Upper lobe of left lung (tissue), 6 donors: ENCODE measurements at regions not wholly inside any gene's neighbourhood (a gene's known extent, or its start where the extent isn't known, plus 50 kb on each side); places are given as distances from the start of the nearest gene placed in this dataset.

Source experiments
- ATAC-seq, 2 donors: fragments of 200-7000 bp; cut with Tn5 transposase; one replicate each; pipeline ENCODE4 v1.9.1; 2022; ENCODE audit warnings: mild to moderate bottlenecking in 2 of 2, moderate library complexity in 2 of 2; ENCODE audit not compliant: low FRiP score in 2 of 2
- DNase-seq, 2 donors: peaks; one replicate each; pipeline ENCODE4 v3.0.0-alpha.2; 2019 to 2020
- H3K27ac ChIP-seq, 4 donors: fragments of 200-600 bp; sonication (generic); one replicate each; pipeline ENCODE4 v1.5.1; 2016 to 2019
- H3K27me3 ChIP-seq, 4 donors: fragments of 200-600 bp; sonication (generic); one replicate each; pipeline ENCODE4 v1.5.1; 2017 to 2019
- H3K36me3 ChIP-seq, 4 donors: fragments of 200-600 bp; sonication (generic); one replicate each; pipeline ENCODE4 v1.5.1; 2016 to 2019
- H3K4me1 ChIP-seq, 4 donors: fragments of 200-600 bp; sonication (generic); one replicate each; pipeline ENCODE4 v1.5.1; 2018 to 2019
- H3K4me3 ChIP-seq, 4 donors: fragments of 200-600 bp; sonication (generic); one replicate each; pipeline ENCODE4 v1.5.1; 2017 to 2019; ENCODE audit warnings: mild to moderate bottlenecking in 2 of 4, moderate library complexity in 1 of 4
- H3K9me3 ChIP-seq, 4 donors: fragments of 200-600 bp; sonication (generic); one replicate each; pipeline ENCODE4 v1.5.1; 2018 to 2019
- EP300 ChIP-seq, 4 donors: sonication (generic); formaldehyde crosslinking; IDR thresholded peaks; one replicate each; pipeline ENCODE4 v1.5.1; 2017; ENCODE audit warnings: antibody characterized with exemption in 4 of 4, control low read depth in 2 of 4
- POLR2A ChIP-seq, 4 donors: fragments of 450-650 bp; IDR thresholded peaks; one replicate each; pipeline ENCODE4 v1.5.1; 2016 to 2017; ENCODE audit warnings: antibody characterized with exemption in 4 of 4, mild to moderate bottlenecking in 2 of 4
- POLR2AphosphoS5 ChIP-seq, 2 donors: sonication (generic); formaldehyde crosslinking; IDR thresholded peaks; one replicate each; pipeline ENCODE4 v1.5.1; 2017; ENCODE audit warnings: antibody characterized with exemption in 2 of 2
- WGBS, 2 donors: methylation state at CpG; one replicate each; pipeline ENCODE4 v1.1.5; 2017 to 2018; 5-methylcytosine and 5-hydroxymethylcytosine counted together
- TF ChIP-seq, protein P1 (sequence below), 6 experiments: fragments of 450-650 bp in 4 of 6; fragments of 200-600 bp in 2 of 6; sonication (generic) in 2 of 6; IDR thresholded peaks; one replicate each; pipeline ENCODE4 v1.5.1; 2016 to 2019; ENCODE audit warnings: antibody characterized with exemption in 6 of 6
- donor health status: DM: no; HTN: no; CAD: no; lungs with moderate emphysema.
- donor health status: DM: no; HTN: yes; CAD: no; lungs with severe emphysema.

DNA sequence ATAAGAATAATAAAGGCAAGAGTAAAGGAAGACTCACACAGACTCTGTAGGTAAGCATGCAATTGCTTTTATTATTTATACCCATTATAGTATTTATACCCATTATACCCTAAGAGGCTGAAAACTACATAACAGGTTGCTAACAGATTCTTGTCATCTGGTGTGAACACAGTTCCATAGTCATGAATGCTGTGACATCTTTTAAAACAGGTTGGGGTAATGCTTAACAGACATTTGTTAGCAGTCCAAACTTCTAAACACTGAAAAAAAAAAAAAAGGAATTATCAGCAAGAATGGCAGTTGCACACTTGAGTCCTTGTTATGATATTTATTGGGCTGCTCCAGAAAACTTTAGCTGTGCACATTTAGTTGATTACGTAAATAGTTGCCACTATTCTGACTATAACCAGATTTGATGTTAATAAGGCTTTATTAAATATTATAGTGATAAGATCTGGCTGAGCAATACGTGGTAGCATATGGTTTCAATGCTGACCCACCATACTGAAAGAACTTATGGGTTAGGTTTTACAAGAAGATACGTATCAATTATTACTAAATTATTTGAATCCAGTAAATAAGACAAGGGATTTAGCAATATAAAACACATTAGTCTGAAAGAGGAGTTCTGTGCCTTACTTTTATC lies 888.8 kb downstream of the LRRTM4 start:
- no peak for DNase-seq
- no peaks in the 10 kb centered on the region for H3K36me3 ChIP-seq
- WGBS, 2 donors, result 80 to 81% methylated on average over 3 of the region's 3 CpGs
- TF ChIP-seq EP300 (IDR thresholded peaks at IDR 0.05), result no peak
- TF ChIP-seq, protein P1, sequence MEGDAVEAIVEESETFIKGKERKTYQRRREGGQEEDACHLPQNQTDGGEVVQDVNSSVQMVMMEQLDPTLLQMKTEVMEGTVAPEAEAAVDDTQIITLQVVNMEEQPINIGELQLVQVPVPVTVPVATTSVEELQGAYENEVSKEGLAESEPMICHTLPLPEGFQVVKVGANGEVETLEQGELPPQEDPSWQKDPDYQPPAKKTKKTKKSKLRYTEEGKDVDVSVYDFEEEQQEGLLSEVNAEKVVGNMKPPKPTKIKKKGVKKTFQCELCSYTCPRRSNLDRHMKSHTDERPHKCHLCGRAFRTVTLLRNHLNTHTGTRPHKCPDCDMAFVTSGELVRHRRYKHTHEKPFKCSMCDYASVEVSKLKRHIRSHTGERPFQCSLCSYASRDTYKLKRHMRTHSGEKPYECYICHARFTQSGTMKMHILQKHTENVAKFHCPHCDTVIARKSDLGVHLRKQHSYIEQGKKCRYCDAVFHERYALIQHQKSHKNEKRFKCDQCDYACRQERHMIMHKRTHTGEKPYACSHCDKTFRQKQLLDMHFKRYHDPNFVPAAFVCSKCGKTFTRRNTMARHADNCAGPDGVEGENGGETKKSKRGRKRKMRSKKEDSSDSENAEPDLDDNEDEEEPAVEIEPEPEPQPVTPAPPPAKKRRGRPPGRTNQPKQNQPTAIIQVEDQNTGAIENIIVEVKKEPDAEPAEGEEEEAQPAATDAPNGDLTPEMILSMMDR (IDR thresholded peaks at IDR 0.05), result no peak
- no peak for TF ChIP-seq POLR2AphosphoS5 (IDR thresholded peaks at IDR 0.05)
- no peak for TF ChIP-seq POLR2A (IDR thresholded peaks at IDR 0.05)
- no peaks in the 10 kb centered on the region for H3K27me3 ChIP-seq
- H3K4me3 ChIP-seq, result no peak overlapping the region
- H3K4me1 ChIP-seq, result no peaks in the 10 kb centered on the region
- H3K9me3 ChIP-seq, result no peaks in the 10 kb centered on the region
- H3K27ac ChIP-seq, result no peak overlapping the region
- no peak for ATAC-seq

DNA sequence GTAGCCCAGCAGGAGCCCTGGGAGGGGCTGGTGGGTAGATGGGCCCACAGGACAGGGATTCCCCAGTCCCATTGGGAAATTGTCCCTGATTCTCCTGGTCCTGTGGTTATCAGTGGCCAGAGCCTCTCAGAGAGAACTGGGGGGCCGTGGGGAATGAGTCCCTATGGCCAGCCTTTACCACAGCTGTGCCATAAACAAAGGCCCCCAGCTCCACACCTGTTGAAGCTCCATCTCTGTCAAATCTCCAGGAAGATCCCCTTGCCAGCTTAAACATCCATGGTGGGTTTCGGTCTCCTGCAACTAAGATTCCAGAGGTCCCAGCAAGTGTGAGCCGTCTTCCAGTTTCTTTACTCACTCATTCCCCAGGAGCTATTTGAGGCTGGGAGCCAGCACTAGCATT lies 897.1 kb downstream of the LRRTM4 start:
- H3K27ac ChIP-seq, result no peak overlapping the region
- no peaks in the 10 kb centered on the region for H3K4me1 ChIP-seq
- H3K36me3 ChIP-seq, result no peaks in the 10 kb centered on the region
- ATAC-seq, result no peak
- TF ChIP-seq, protein P1 (IDR thresholded peaks at IDR 0.05), result no peak
- TF ChIP-seq EP300 (IDR thresholded peaks at IDR 0.05) (no peak), POLR2A (IDR thresholded peaks at IDR 0.05) (no peak), POLR2AphosphoS5 (IDR thresholded peaks at IDR 0.05) (no peak)
- no peaks in the 10 kb centered on the region for H3K9me3 ChIP-seq
- DNase-seq, result no peak
- H3K27me3 ChIP-seq, result no peaks in the 10 kb centered on the region
- H3K4me3 ChIP-seq, result no peak overlapping the region
- 76% methylated on average over 3 of the region's 3 CpGs for WGBS, 2 donors

DNA sequence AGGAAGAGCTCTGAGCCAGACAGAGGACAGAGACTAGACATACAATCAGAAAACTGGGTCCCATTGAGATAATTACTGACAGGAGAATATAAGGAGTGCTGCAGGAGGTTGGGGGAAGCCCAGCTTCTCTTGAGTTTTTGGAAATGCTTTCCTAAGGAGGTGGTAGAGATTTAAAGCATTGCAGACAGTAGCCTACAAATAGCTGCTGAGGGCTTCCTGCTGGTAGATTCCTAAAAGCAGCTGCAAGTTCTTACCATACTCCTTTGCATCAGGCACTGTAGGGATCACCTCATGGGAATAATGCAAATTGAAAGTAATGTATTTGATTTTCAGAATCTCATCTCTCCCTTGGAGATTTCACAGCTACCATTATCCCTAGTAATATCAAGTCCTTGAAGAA lies 902.6 kb upstream of the GCFC2 start:
- Histone ChIP-seq H3K9me3 (no peaks in the 10 kb centered on the region), H3K4me3 (no peak overlapping the region), H3K27me3 (no peaks in the 10 kb centered on the region), H3K27ac (no peak overlapping the region), H3K4me1 (no peaks in the 10 kb centered on the region), H3K36me3 (no peaks in the 10 kb centered on the region)
- DNase-seq (no peak), ATAC-seq (no peak)
- no peak for TF ChIP-seq POLR2AphosphoS5 (IDR thresholded peaks at IDR 0.05)
- TF ChIP-seq EP300 (IDR thresholded peaks at IDR 0.05), result no peak
- TF ChIP-seq, protein P1 (IDR thresholded peaks at IDR 0.05), result no peak
- no peak for TF ChIP-seq POLR2A (IDR thresholded peaks at IDR 0.05)

DNA sequence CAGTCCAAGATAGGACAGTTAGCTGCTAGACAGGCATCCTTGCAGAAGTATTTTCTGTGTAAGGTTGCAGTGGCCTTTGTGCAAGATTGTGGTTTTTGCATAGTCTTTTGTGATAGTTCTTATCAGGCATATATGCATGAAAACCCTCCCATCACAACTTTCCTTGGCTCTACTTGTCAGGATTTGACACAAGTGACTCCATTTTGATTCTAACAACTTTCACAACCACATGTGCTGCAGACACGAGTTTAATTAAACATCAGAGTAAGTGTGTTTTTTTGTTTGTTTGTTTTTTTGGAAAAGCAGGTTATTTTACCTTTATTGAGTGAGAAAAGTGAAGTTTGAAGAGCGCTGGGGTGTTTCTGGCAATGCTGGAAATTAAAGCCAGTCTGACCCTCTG lies 902.0 kb upstream of the GCFC2 start:
- Histone ChIP-seq H3K9me3 (no peaks in the 10 kb centered on the region), H3K27ac (no peak overlapping the region), H3K27me3 (no peaks in the 10 kb centered on the region), H3K4me3 (no peak overlapping the region), H3K4me1 (no peaks in the 10 kb centered on the region), H3K36me3 (no peaks in the 10 kb centered on the region)
- ATAC-seq (no peak), DNase-seq (no peak)
- 51 to 61% methylated on average over 2 of the region's 2 CpGs for WGBS, 2 donors
- TF ChIP-seq POLR2AphosphoS5 (IDR thresholded peaks at IDR 0.05) (no peak), EP300 (IDR thresholded peaks at IDR 0.05) (no peak), POLR2A (IDR thresholded peaks at IDR 0.05) (no peak)
- TF ChIP-seq, protein P1 (IDR thresholded peaks at IDR 0.05), result no peak

DNA sequence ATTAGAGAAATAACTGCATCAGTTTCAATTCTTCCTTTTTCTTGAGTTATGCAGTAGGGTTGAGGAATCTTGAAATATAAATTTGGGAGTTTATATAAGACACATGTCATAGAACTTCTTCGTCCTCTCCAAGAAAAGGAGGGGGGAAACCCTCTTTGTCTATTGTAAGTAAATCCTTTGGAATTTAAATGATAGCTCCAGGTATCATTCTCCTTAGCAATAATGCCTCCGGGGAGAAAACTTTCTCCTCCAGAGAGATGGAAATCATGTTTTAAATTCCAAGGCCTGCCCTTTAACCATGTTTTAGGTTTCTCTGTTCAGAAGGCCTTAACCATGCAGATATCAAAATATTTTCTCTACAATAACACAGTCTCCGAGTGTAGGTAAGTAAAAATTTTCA lies 899.7 kb upstream of the GCFC2 start:
- no peak for ATAC-seq
- no peak for TF ChIP-seq POLR2A (IDR thresholded peaks at IDR 0.05)
- no peak for TF ChIP-seq EP300 (IDR thresholded peaks at IDR 0.05)
- TF ChIP-seq POLR2AphosphoS5 (IDR thresholded peaks at IDR 0.05), result no peak
- TF ChIP-seq, protein P1 (IDR thresholded peaks at IDR 0.05), result no peak
- no peak overlapping the region for H3K4me3 ChIP-seq
- no peaks in the 10 kb centered on the region for H3K36me3 ChIP-seq
- DNase-seq, result no peak
- no peaks in the 10 kb centered on the region for H3K9me3 ChIP-seq
- 71 to 82% methylated on average over 3 of the region's 3 CpGs for WGBS, 2 donors
- H3K27ac ChIP-seq, result no peak overlapping the region
- H3K27me3 ChIP-seq, result no peaks in the 10 kb centered on the region
- H3K4me1 ChIP-seq, result no peaks in the 10 kb centered on the region
